BLaER1 (cell line): ENCODE measurements at regions not wholly inside any gene's neighbourhood (a gene's known extent, or its start where the extent isn't known, plus 50 kb on each side); places are given as distances from the start of the nearest gene placed in this dataset.
"Not testable (repeated sequence)": the region's sequence is repeated elsewhere in the genome, so short reads cannot be mapped to it uniquely, and the experiment has no call there.

Source experiments
- H3K27ac ChIP-seq: shearing (Covaris generic); formaldehyde crosslinking; 2 replicates; pipeline ENCODE4 v1.8.1; 2022
- H3K27me3 ChIP-seq: shearing (Covaris generic); formaldehyde crosslinking; 2 replicates; pipeline ENCODE4 v1.8.1; 2022
- H3K36me3 ChIP-seq: shearing (Covaris generic); formaldehyde crosslinking; 2 replicates; pipeline ENCODE4 v1.8.1; 2022
- H3K4me1 ChIP-seq: shearing (Covaris generic); formaldehyde crosslinking; 2 replicates; pipeline ENCODE4 v1.8.1; 2022
- H3K4me2 ChIP-seq: shearing (Covaris generic); formaldehyde crosslinking; 2 replicates; pipeline ENCODE4 v1.8.1; 2022
- H3K4me3 ChIP-seq: shearing (Covaris generic); formaldehyde crosslinking; 2 replicates; pipeline ENCODE4 v1.8.1; 2022
- H3K9ac ChIP-seq: shearing (Covaris generic); formaldehyde crosslinking; 2 replicates; pipeline ENCODE4 v1.8.1; 2022
- H3K9me3 ChIP-seq: shearing (Covaris generic); formaldehyde crosslinking; 2 replicates; pipeline ENCODE4 v1.8.1; 2022
- H4K20me1 ChIP-seq: shearing (Covaris generic); formaldehyde crosslinking; 2 replicates; pipeline ENCODE4 v1.8.1; 2022
- Cebpa-rat ChIP-seq: shearing (Covaris generic); IDR thresholded peaks from 2 replicates; pipeline ENCODE4 v1.8.1; 2022

- Histone ChIP-seq H3K9ac (no peak overlapping the region), H3K36me3 (no peaks in the 10 kb centered on the region), H3K4me2 (no peak overlapping the region), H3K9me3 (no peaks in the 10 kb centered on the region), H3K27ac (no peak overlapping the region), H3K4me3 (no peak overlapping the region), H3K27me3 (no peaks in the 10 kb centered on the region), H3K4me1 (no peaks in the 10 kb centered on the region), H4K20me1 (no peaks in the 10 kb centered on the region)
- no peak for TF ChIP-seq Cebpa-rat
Observed at GRCh38 chr6:121698617-121699016, 263.2 kb downstream of the GJA1 start.

GRCh38 chr6:121703129-121703528, 267.7 kb downstream of the GJA1 start:
- not testable (repeated sequence) for H3K36me3 ChIP-seq, H3K4me2 ChIP-seq, H3K4me1 ChIP-seq, H3K9me3 ChIP-seq, H3K9ac ChIP-seq, H3K27me3 ChIP-seq, H3K27ac ChIP-seq, H4K20me1 ChIP-seq, H3K4me3 ChIP-seq

GRCh38 chr6:121711472-121711871, 276.0 kb downstream of the GJA1 start:
- Histone ChIP-seq H3K27ac (no peak overlapping the region), H3K9me3 (no peaks in the 10 kb centered on the region), H3K36me3 (no peaks in the 10 kb centered on the region), H4K20me1 (no peaks in the 10 kb centered on the region), H3K4me2 (no peak overlapping the region), H3K4me3 (no peak overlapping the region), H3K4me1 (no peaks in the 10 kb centered on the region), H3K9ac (no peak overlapping the region), H3K27me3 (no peaks in the 10 kb centered on the region)
- no peak for TF ChIP-seq Cebpa-rat

GRCh38 chr6:121717686-121718085, 282.2 kb downstream of the GJA1 start:
- H3K27ac ChIP-seq: no peak overlapping the region
- TF ChIP-seq Cebpa-rat: no peak
- no peaks in the 10 kb centered on the region for H3K4me1 ChIP-seq
- no peak overlapping the region for H3K9ac ChIP-seq
- H3K27me3 ChIP-seq: no peaks in the 10 kb centered on the region
- no peak overlapping the region for H3K4me3 ChIP-seq
- H3K4me2 ChIP-seq: no peak overlapping the region
- H3K9me3 ChIP-seq: peaks cover 6% of the 10 kb centered on the region; the same call in 1 of the 2 replicates
- H4K20me1 ChIP-seq: no peaks in the 10 kb centered on the region
- no peaks in the 10 kb centered on the region for H3K36me3 ChIP-seq

GRCh38 chr6:121720867-121721266, 285.4 kb downstream of the GJA1 start:
- H4K20me1 ChIP-seq, H3K9me3 ChIP-seq: not testable (repeated sequence)

GRCh38 chr6:121723623-121724022, 288.2 kb downstream of the GJA1 start:
- Histone ChIP-seq H3K4me1 (no peaks in the 10 kb centered on the region), H3K27me3 (no peaks in the 10 kb centered on the region), H3K36me3 (no peaks in the 10 kb centered on the region), H3K9ac (no peak overlapping the region), H3K4me2 (no peak overlapping the region), H3K4me3 (no peak overlapping the region), H3K27ac (no peak overlapping the region), H3K9me3 (peaks cover 6% of the 10 kb centered on the region; the same call in 1 of the 2 replicates), H4K20me1 (no peaks in the 10 kb centered on the region)
- TF ChIP-seq Cebpa-rat: no peak

More at GRCh38 chr6:121720867-121721266, 285.4 kb downstream of the GJA1 start:
- not testable (repeated sequence) for H3K4me2 ChIP-seq, H3K27ac ChIP-seq, H3K27me3 ChIP-seq, H3K9ac ChIP-seq, H3K36me3 ChIP-seq, H3K4me1 ChIP-seq, H3K4me3 ChIP-seq

GRCh38 chr6:121724576-121724975, 289.1 kb downstream of the GJA1 start:
- H3K9me3 ChIP-seq: peaks cover 8% of the 10 kb centered on the region
- no peaks in the 10 kb centered on the region for H3K4me1 ChIP-seq
- no peaks in the 10 kb centered on the region for H3K27me3 ChIP-seq
- H3K27ac ChIP-seq: no peak overlapping the region
- no peak overlapping the region for H3K4me2 ChIP-seq
- no peak for TF ChIP-seq Cebpa-rat
- no peak overlapping the region for H3K4me3 ChIP-seq
- no peaks in the 10 kb centered on the region for H3K36me3 ChIP-seq
- no peak overlapping the region for H3K9ac ChIP-seq
- H4K20me1 ChIP-seq: no peaks in the 10 kb centered on the region

- Histone ChIP-seq H4K20me1 (no peaks in the 10 kb centered on the region), H3K4me2 (no peak overlapping the region), H3K4me1 (no peaks in the 10 kb centered on the region), H3K9me3 (peaks cover 13% of the 10 kb centered on the region), H3K36me3 (no peaks in the 10 kb centered on the region), H3K4me3 (no peak overlapping the region), H3K9ac (no peak overlapping the region), H3K27ac (no peak overlapping the region), H3K27me3 (no peaks in the 10 kb centered on the region)
- no peak for TF ChIP-seq Cebpa-rat
Observed at GRCh38 chr6:121726596-121726995, 291.1 kb downstream of the GJA1 start.

GRCh38 chr6:121730616-121731015, 295.2 kb downstream of the GJA1 start:
- Histone ChIP-seq H3K4me2 (no peak overlapping the region), H3K4me3 (no peak overlapping the region), H3K36me3 (no peaks in the 10 kb centered on the region), H4K20me1 (no peaks in the 10 kb centered on the region), H3K27me3 (no peaks in the 10 kb centered on the region), H3K9ac (no peak overlapping the region), H3K4me1 (no peaks in the 10 kb centered on the region), H3K27ac (no peak overlapping the region), H3K9me3 (peaks cover 13% of the 10 kb centered on the region)
- no peak for TF ChIP-seq Cebpa-rat

GRCh38 chr6:121731381-121731780, 295.9 kb downstream of the GJA1 start:
- Histone ChIP-seq H3K4me1 (no peaks in the 10 kb centered on the region), H4K20me1 (no peaks in the 10 kb centered on the region), H3K27me3 (no peaks in the 10 kb centered on the region), H3K4me2 (no peak overlapping the region), H3K9ac (no peak overlapping the region), H3K4me3 (no peak overlapping the region), H3K27ac (no peak overlapping the region), H3K36me3 (no peaks in the 10 kb centered on the region), H3K9me3 (peaks cover 13% of the 10 kb centered on the region)
- TF ChIP-seq Cebpa-rat: no peak

- H3K4me2 ChIP-seq: no peak overlapping the region
- no peaks in the 10 kb centered on the region for H3K36me3 ChIP-seq
- no peak overlapping the region for H3K4me3 ChIP-seq
- no peak overlapping the region for H3K9ac ChIP-seq
- peaks cover 13% of the 10 kb centered on the region for H3K9me3 ChIP-seq
- TF ChIP-seq Cebpa-rat: no peak
- no peaks in the 10 kb centered on the region for H3K4me1 ChIP-seq
- no peaks in the 10 kb centered on the region for H3K27me3 ChIP-seq
- no peak overlapping the region for H3K27ac ChIP-seq
- H4K20me1 ChIP-seq: no peaks in the 10 kb centered on the region
Observed at GRCh38 chr6:121732641-121733040, 297.2 kb downstream of the GJA1 start.
